Mammary epithelial cell (primary cell): ENCODE measurements at regions not wholly inside any gene's neighbourhood (a gene's known extent, or its start where the extent isn't known, plus 50 kb on each side); places are given as distances from the start of the nearest gene placed in this dataset.

Source experiments
- EZH2 ChIP-seq: IDR thresholded peaks from 2 replicates; pipeline ENCODE4 v1.6.1; 2012; ENCODE audit warnings: low read length, inconsistent platforms, borderline replicate concordance
- TF ChIP-seq, protein P1 (sequence below), 2 donors: IDR thresholded peaks in 1 of 2; conservative IDR thresholded peaks in 1 of 2; 2 replicates each; pipeline ENCODE4 v1.5.1; 2011 to 2012; ENCODE audit warnings: inconsistent platforms in 2 of 2, low read length in 2 of 2, mild to moderate bottlenecking in 2 of 2, control low read depth in 1 of 2, low read depth in 1 of 2; ENCODE audit not compliant: insufficient read depth in 1 of 2; ENCODE audit errors: extremely low read depth in 1 of 2

DNA sequence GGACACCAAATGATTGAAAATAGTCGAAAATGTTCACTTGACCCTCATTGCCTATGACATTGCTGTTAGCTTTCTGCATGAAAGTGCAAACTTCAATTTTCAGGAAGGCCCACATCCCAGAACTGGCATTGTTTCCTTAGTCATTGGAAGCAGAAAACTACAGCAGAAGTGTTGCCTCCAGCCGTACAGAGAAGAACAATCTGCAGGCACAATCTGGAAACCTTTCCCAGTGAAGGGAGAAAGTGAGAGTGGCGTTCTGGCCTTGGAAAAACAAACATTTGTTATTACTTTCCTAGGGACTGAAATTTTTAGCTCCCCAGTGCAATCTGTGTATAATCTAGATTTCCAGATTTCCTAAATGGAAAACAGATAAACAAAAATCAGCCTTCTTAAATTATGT, 529.5 kb upstream of the RBFOX1 start:
- TF ChIP-seq, protein P1, sequence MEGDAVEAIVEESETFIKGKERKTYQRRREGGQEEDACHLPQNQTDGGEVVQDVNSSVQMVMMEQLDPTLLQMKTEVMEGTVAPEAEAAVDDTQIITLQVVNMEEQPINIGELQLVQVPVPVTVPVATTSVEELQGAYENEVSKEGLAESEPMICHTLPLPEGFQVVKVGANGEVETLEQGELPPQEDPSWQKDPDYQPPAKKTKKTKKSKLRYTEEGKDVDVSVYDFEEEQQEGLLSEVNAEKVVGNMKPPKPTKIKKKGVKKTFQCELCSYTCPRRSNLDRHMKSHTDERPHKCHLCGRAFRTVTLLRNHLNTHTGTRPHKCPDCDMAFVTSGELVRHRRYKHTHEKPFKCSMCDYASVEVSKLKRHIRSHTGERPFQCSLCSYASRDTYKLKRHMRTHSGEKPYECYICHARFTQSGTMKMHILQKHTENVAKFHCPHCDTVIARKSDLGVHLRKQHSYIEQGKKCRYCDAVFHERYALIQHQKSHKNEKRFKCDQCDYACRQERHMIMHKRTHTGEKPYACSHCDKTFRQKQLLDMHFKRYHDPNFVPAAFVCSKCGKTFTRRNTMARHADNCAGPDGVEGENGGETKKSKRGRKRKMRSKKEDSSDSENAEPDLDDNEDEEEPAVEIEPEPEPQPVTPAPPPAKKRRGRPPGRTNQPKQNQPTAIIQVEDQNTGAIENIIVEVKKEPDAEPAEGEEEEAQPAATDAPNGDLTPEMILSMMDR (conservative IDR thresholded peaks at IDR 0.05 in 1 of 2, IDR thresholded peaks at IDR 0.05 in 1 of 2; ENCODE audit: extremely low read depth in 1 of 2, insufficient read depth in 1 of 2, low read depth in 1 of 2, low read length in 2 of 2), result no peak
- no peak for TF ChIP-seq EZH2
